HEK293T (cell line): ENCODE measurements at regions not wholly inside any gene's neighbourhood (a gene's known extent, or its start where the extent isn't known, plus 50 kb on each side); places are given as distances from the start of the nearest gene placed in this dataset.
"Not testable (repeated sequence)": the region's sequence is repeated elsewhere in the genome, so short reads cannot be mapped to it uniquely, and the experiment has no call there.

Experiments used
- BHLHE40 ChIP-seq: fragments of 450-650 bp; IDR thresholded peaks from 2 replicates; pipeline ENCODE4 v1.6.1; 2016; ENCODE audit warnings: mild to moderate bottlenecking, moderate library complexity, borderline replicate concordance
- FOXA1 ChIP-seq: fragments of 450-650 bp; IDR thresholded peaks from 2 replicates; pipeline ENCODE4 v1.6.1; 2016; ENCODE audit warnings: mild to moderate bottlenecking
- SP1 ChIP-seq: fragments of 450-650 bp; IDR thresholded peaks from 2 replicates; pipeline ENCODE4 v1.6.1; 2017
- SUZ12 ChIP-seq: fragments of 450-650 bp; IDR thresholded peaks from 2 replicates; pipeline ENCODE4 v1.6.1; 2016; ENCODE audit warnings: mild to moderate bottlenecking
- TARDBP ChIP-seq: fragments of 450-650 bp; IDR thresholded peaks from 2 replicates; pipeline ENCODE4 v1.6.1; 2016

GRCh38 chr3:72064727-72065126 lies 279.8 kb upstream of the PROK2 start:
- TF ChIP-seq SP1, FOXA1, BHLHE40, SUZ12, TARDBP: not testable (repeated sequence)
